Left lung (tissue), 4 donors: ENCODE measurements at regions not wholly inside any gene's neighbourhood (a gene's known extent, or its start where the extent isn't known, plus 50 kb on each side); places are given as distances from the start of the nearest gene placed in this dataset.
"Not testable (repeated sequence)": the region's sequence is repeated elsewhere in the genome, so short reads cannot be mapped to it uniquely, and the experiment has no call there.

Experiments used
- ATAC-seq: fragments of 200-7000 bp; cut with Tn5 transposase; one replicate; pipeline ENCODE4 v1.9.1; 2020; ENCODE audit warnings: moderate library complexity
- DNase-seq, 4 donors: peaks; one replicate each; pipeline ENCODE4 v3.0.0-alpha.2; 2013 to 2020
- H3K27ac ChIP-seq, 2 donors: fragments of 200-600 bp; sonication (generic) in 1 of 2; one replicate each; pipeline versions ENCODE4 v1.5.0 to v1.8.0; 2020 to 2021
- H3K27me3 ChIP-seq, 2 donors: fragments of 200-600 bp; sonication (generic) in 1 of 2; one replicate each; pipeline versions ENCODE4 v1.5.0 to v1.8.0; 2020 to 2021
- H3K36me3 ChIP-seq, 2 donors: fragments of 200-600 bp; sonication (generic) in 1 of 2; one replicate each; pipeline versions ENCODE4 v1.5.0 to v1.8.0; 2020 to 2021
- H3K4me1 ChIP-seq, 2 donors: fragments of 200-600 bp; one replicate each; pipeline ENCODE4 v1.8.0; 2021
- H3K4me3 ChIP-seq, 2 donors: fragments of 200-600 bp; sonication (generic) in 1 of 2; one replicate each; pipeline versions ENCODE4 v1.5.0 to v1.8.0; 2020 to 2021; ENCODE audit warnings: mild to moderate bottlenecking in 1 of 2
- H3K9me3 ChIP-seq, 2 donors: fragments of 200-600 bp; sonication (generic) in 1 of 2; one replicate each; pipeline versions ENCODE4 v1.5.0 to v1.8.0; 2020 to 2021
- CTCF ChIP-seq, 2 donors: fragments of 200-600 bp; sonication (generic) in 1 of 2; IDR thresholded peaks; one replicate each; pipeline versions ENCODE4 v1.5.0 to v1.8.0; 2021; ENCODE audit warnings: antibody characterized with exemption in 2 of 2
- intact Hi-C, 2 donors: fragments of 100-400 bp; cut with DNase I; formaldehyde crosslinking; loops; one replicate each; pipeline versions ENCODE4 v1.11.2 to v1.14.2; 2022
- microRNA-seq, 2 donors: library from miRNA; unstranded; fragments of <30 nt; microRNA quantifications; one replicate each; pipeline ENCODE4, GENCODE V29; 2019
- donor health status: DM: no; HTN: yes; CAD: no.
- donor health status: DM: no; HTN: no; CAD: no.

- Histone ChIP-seq H3K4me1 (peaks cover 5% of the 10 kb centered on the region in 2 donors), H3K27ac (no peak overlapping the region), H3K4me3 (no peak overlapping the region), H3K9me3 (no peaks in the 10 kb centered on the region), H3K27me3 (no peaks in the 10 kb centered on the region), H3K36me3 (no peaks in the 10 kb centered on the region)
- TF ChIP-seq CTCF (IDR thresholded peaks at IDR 0.05) = no peak
- intact Hi-C loops = no loop called here
- ATAC-seq = no peak
- peak in 2 of 4 donors; percentile 54 to 84 for DNase-seq
Observed at GRCh38 chr9:111095441-111095840, 57.2 kb upstream of the LPAR1 start.

- Histone ChIP-seq H3K9me3 (no peaks in the 10 kb centered on the region), H3K27me3 (no peaks in the 10 kb centered on the region), H3K4me1 (peaks cover 5% of the 10 kb centered on the region in 2 donors), H3K4me3 (no peak overlapping the region), H3K27ac (peak overlapping the region in 1 of 2 donors; percentile 69), H3K36me3 (no peaks in the 10 kb centered on the region)
- no peak for ATAC-seq
- DNase-seq = no peak
- intact Hi-C loops = no loop called here
- TF ChIP-seq CTCF (IDR thresholded peaks at IDR 0.05) = no peak
Observed at GRCh38 chr9:111094958-111095357, 56.7 kb upstream of the LPAR1 start.

GRCh38 chr9:111094433-111094924 is 56.2 kb upstream of the LPAR1 start:
- H3K27ac ChIP-seq = peak overlapping the region in 1 of 2 donors; percentile 69
- DNase-seq = peak in 2 of 4 donors; percentile 21 to 48
- intact Hi-C loops = no loop called here

GRCh38 chr9:111092167-111092566 is 53.9 kb upstream of the LPAR1 start:
- ATAC-seq, H3K4me3 ChIP-seq, H3K27me3 ChIP-seq, intact Hi-C loops, H3K4me1 ChIP-seq, H3K9me3 ChIP-seq, DNase-seq, H3K27ac ChIP-seq, H3K36me3 ChIP-seq: not testable (repeated sequence)

More at GRCh38 chr9:111094433-111094924, 56.2 kb upstream of the LPAR1 start:
- H3K36me3 ChIP-seq = no peaks in the 10 kb centered on the region
- no peaks in the 10 kb centered on the region for H3K27me3 ChIP-seq
- H3K4me1 ChIP-seq = peaks cover 5% of the 10 kb centered on the region in 2 donors
- H3K9me3 ChIP-seq = no peaks in the 10 kb centered on the region
- ATAC-seq = peak; percentile 86
- no peak overlapping the region for H3K4me3 ChIP-seq
- TF ChIP-seq CTCF (IDR thresholded peaks at IDR 0.05) = no peak

Small RNA genes lying in the stretch of these regions (microRNA-seq; reads per million reads assigned to microRNA genes)
- 0 reads per million in 2 donors for gene MIR7702
